Sigmoid colon (tissue), 4 donors: ENCODE measurements at regions not wholly inside any gene's neighbourhood (a gene's known extent, or its start where the extent isn't known, plus 50 kb on each side); places are given as distances from the start of the nearest gene placed in this dataset.

Experiments
- CTCF ChIP-seq, 4 experiments: fragments of 450-650 bp in 3 of 4; fragments of 200-600 bp in 1 of 4; IDR thresholded peaks; one replicate each; pipeline ENCODE4 v1.5.1; 2016 to 2019; ENCODE audit warnings: antibody characterized with exemption in 4 of 4, mild to moderate bottlenecking in 3 of 4, moderate library complexity in 2 of 4
- EP300 ChIP-seq, 4 donors: sonication (generic); formaldehyde crosslinking; IDR thresholded peaks; one replicate each; pipeline ENCODE4 v1.6.1; 2017; ENCODE audit warnings: antibody characterized with exemption in 4 of 4
- POLR2A ChIP-seq, 2 donors: fragments of 450-650 bp; IDR thresholded peaks; one replicate each; pipeline ENCODE4 v1.6.1; 2016; ENCODE audit warnings: antibody characterized with exemption in 2 of 2, mild to moderate bottlenecking in 2 of 2, moderate library complexity in 2 of 2
- POLR2AphosphoS5 ChIP-seq, 4 donors: sonication (generic); formaldehyde crosslinking; IDR thresholded peaks; one replicate each; pipeline ENCODE4 v1.6.1; 2017; ENCODE audit warnings: antibody characterized with exemption in 4 of 4

- TF ChIP-seq CTCF (IDR thresholded peaks at IDR 0.05) (no peak), POLR2A (IDR thresholded peaks at IDR 0.05) (no peak), EP300 (IDR thresholded peaks at IDR 0.05) (no peak), POLR2AphosphoS5 (IDR thresholded peaks at IDR 0.05) (no peak)
Observed at GRCh38 chr2:116732322-116732721, 1082.2 kb upstream of the DDX18 start.
